Transverse colon (tissue), 3 donors: ENCODE measurements at regions not wholly inside any gene's neighbourhood (a gene's known extent, or its start where the extent isn't known, plus 50 kb on each side); places are given as distances from the start of the nearest gene placed in this dataset.
"Not testable (repeated sequence)": the region's sequence is repeated elsewhere in the genome, so short reads cannot be mapped to it uniquely, and the experiment has no call there.

Source experiments
- EP300 ChIP-seq: sonication (generic); formaldehyde crosslinking; IDR thresholded peaks from one replicate; pipeline ENCODE4 v1.6.1; 2017; ENCODE audit warnings: antibody characterized with exemption, low read depth
- TF ChIP-seq, protein P1 (sequence below), 5 experiments: fragments of 200-600 bp in 3 of 5; fragments of 450-650 bp in 2 of 5; sonication (generic) in 3 of 5; IDR thresholded peaks; 1 replicate in 2 of 5; 2 replicates in 3 of 5; pipeline ENCODE4 v1.5.1; 2016 to 2017; ENCODE audit warnings: antibody characterized with exemption in 5 of 5, inconsistent platforms in 3 of 5, mild to moderate bottlenecking in 2 of 5, moderate library complexity in 1 of 5

DNA sequence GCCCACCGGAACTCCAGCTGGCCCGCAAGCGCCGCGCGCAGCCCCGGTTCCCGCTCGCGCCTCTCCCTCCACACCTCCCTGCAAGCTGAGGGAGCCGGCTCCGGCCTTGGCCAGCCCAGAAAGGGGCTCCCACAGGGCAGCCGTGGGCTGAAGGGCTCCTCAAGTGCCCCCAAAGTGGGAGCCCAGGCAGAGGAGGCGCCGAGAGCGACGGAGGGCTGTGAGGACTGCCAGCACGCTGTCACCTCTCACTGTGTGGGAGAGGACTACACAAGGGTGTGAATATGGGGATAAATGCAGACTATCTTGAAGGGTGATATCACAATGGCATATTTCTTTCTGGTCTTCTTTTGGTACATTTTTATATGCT, 158.3 kb upstream of the PPP1R3A start:
- not testable (repeated sequence) for TF ChIP-seq EP300
- TF ChIP-seq, protein P1, sequence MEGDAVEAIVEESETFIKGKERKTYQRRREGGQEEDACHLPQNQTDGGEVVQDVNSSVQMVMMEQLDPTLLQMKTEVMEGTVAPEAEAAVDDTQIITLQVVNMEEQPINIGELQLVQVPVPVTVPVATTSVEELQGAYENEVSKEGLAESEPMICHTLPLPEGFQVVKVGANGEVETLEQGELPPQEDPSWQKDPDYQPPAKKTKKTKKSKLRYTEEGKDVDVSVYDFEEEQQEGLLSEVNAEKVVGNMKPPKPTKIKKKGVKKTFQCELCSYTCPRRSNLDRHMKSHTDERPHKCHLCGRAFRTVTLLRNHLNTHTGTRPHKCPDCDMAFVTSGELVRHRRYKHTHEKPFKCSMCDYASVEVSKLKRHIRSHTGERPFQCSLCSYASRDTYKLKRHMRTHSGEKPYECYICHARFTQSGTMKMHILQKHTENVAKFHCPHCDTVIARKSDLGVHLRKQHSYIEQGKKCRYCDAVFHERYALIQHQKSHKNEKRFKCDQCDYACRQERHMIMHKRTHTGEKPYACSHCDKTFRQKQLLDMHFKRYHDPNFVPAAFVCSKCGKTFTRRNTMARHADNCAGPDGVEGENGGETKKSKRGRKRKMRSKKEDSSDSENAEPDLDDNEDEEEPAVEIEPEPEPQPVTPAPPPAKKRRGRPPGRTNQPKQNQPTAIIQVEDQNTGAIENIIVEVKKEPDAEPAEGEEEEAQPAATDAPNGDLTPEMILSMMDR (IDR thresholded peaks at IDR 0.05) = not testable (repeated sequence)
